ENCODE measurements at regions not wholly inside any gene's neighbourhood (a gene's known extent, or its start where the extent isn't known, plus 50 kb on each side); places are given as distances from the start of the nearest gene placed in this dataset.
"Not testable (repeated sequence)": the region's sequence is repeated elsewhere in the genome, so short reads cannot be mapped to it uniquely, and the experiment has no call there.

- not testable (repeated sequence) for TF ChIP-seq EZH2 (IDR thresholded peaks at IDR 0.05; ENCODE audit: insufficient read depth, poor library complexity, severe bottlenecking); EZH2phosphoT487 (IDR thresholded peaks at IDR 0.05; ENCODE audit: insufficient read depth, low read depth)
Measured at GRCh38 chr7:156035387-156035786, 223.1 kb upstream of the SHH start.

Measured in GM23248 (cell line).